Brain microvascular endothelial cell (primary cell): ENCODE measurements at regions not wholly inside any gene's neighbourhood (a gene's known extent, or its start where the extent isn't known, plus 50 kb on each side); places are given as distances from the start of the nearest gene placed in this dataset.
"Not testable (repeated sequence)": the region's sequence is repeated elsewhere in the genome, so short reads cannot be mapped to it uniquely, and the experiment has no call there.

Experiments used
- DNase-seq: peaks from one replicate; pipeline ENCODE4 v3.0.0-alpha.2; 2020
- H3K27ac ChIP-seq: fragments of 250-450 bp; sonication (Bioruptor Pico); 2 replicates; pipeline ENCODE4 v1.5.1; 2020; ENCODE audit warnings: mild to moderate bottlenecking, moderate library complexity
- H3K27me3 ChIP-seq: fragments of 250-450 bp; sonication (Bioruptor Pico); replicated peaks from 2 replicates; pipeline ENCODE4 v1.5.1; 2020; ENCODE audit warnings: mild to moderate bottlenecking
- H3K36me3 ChIP-seq: fragments of 250-450 bp; sonication (Bioruptor Pico); replicated peaks from 2 replicates; pipeline ENCODE4 v1.5.1; 2020; ENCODE audit warnings: mild to moderate bottlenecking
- H3K4me3 ChIP-seq: 2 replicates; pipeline ENCODE4 v1.5.1; 2011; ENCODE audit warnings: low read depth, mild to moderate bottlenecking, control low read depth, low read length, moderate library complexity
- CTCF ChIP-seq: IDR thresholded peaks from 2 replicates; pipeline ENCODE4 v1.5.1; 2011; ENCODE audit warnings: low read depth, mild to moderate bottlenecking, moderate library complexity, low read length, control low read depth, inconsistent platforms; ENCODE audit errors: missing control alignments
- in situ Hi-C: cut with HindIII; loops from 2 replicates; pipeline ENCODE4 v1.10.0; 2017; ENCODE audit warnings: low sequenced_read_pairs, low pct_ligation_motif_present

- no peak for DNase-seq
- H3K4me3 ChIP-seq: no peak overlapping the region
- H3K27me3 ChIP-seq: no peaks in the 10 kb centered on the region
- H3K27ac ChIP-seq: no peak overlapping the region
- no peak for TF ChIP-seq CTCF
- in situ Hi-C loops: no loop called here
- no peaks in the 10 kb centered on the region for H3K36me3 ChIP-seq
Measured at GRCh38 chrX:143378851-143379250, 138.4 kb downstream of the SPANXN3 start.

DNA sequence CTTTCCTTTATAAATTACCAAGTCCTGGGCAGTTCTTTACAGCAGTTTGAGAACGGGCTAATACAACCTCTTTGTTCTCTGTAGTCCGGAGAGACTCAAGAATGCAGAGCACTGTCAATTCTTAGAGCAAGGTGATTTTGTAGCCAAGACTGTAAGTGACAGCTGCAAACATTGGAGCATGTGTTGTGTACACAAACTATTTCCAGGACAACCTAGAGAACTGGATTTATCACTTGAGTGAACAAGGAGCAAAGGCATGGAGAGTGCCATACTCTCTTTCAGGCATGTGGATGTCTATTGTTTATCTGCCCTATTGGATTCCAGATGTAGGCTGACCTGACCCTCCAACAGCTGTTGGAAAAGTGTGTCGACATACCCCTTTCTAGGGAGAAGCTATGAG, 153.9 kb downstream of the SPANXN3 start:
- in situ Hi-C loops: no loop called here
- no peak for TF ChIP-seq CTCF
- no peaks in the 10 kb centered on the region for H3K27me3 ChIP-seq

GRCh38 chrX:143340190-143340589, 177.1 kb downstream of the SPANXN3 start:
- DNase-seq: no peak
- in situ Hi-C loops: no loop called here
- Histone ChIP-seq H3K36me3 (no peaks in the 10 kb centered on the region), H3K27me3 (no peaks in the 10 kb centered on the region), H3K4me3 (no peak overlapping the region), H3K27ac (no peak overlapping the region)
- no peak for TF ChIP-seq CTCF

More for the DNA sequence above, 153.9 kb downstream of the SPANXN3 start:
- Histone ChIP-seq H3K27ac (no peak overlapping the region), H3K36me3 (no peaks in the 10 kb centered on the region), H3K4me3 (no peak overlapping the region)
- no peak for DNase-seq

- no peak overlapping the region for H3K27ac ChIP-seq
- H3K27me3 ChIP-seq: no peaks in the 10 kb centered on the region
- no peaks in the 10 kb centered on the region for H3K36me3 ChIP-seq
- no peak for DNase-seq
- in situ Hi-C loops: no loop called here
- no peak for TF ChIP-seq CTCF
- H3K4me3 ChIP-seq: no peak overlapping the region
Measured at GRCh38 chrX:143336261-143336660, 181.0 kb downstream of the SPANXN3 start.

GRCh38 chrX:143319526-143319925, 197.7 kb downstream of the SPANXN3 start:
- Histone ChIP-seq H3K36me3 (no peaks in the 10 kb centered on the region), H3K27me3 (no peaks in the 10 kb centered on the region), H3K4me3 (no peak overlapping the region), H3K27ac (no peak overlapping the region)
- no peak for DNase-seq
- no peak for TF ChIP-seq CTCF
- in situ Hi-C loops: no loop called here

DNA sequence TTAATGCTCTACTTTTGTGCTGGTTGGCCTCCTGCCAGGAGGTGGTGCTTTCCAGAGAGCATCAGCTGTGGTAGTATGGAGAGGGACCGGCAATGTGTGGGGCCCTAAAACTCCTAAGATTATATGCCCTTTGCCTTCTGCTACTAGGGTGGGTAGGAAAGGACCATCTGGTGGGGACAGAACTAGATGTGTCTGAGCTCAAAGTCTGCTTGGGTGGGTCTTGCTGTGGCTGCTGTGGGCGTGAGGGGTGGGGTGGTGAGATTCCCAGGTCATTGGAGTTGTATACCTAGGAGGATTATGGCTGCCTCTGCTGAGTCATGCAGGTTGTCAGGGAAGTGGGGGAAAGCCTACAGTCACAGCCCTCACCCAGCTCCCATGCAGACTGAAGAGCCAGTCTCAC, 198.4 kb downstream of the SPANXN3 start:
- H3K27ac ChIP-seq, H3K36me3 ChIP-seq, DNase-seq, in situ Hi-C loops, H3K4me3 ChIP-seq, H3K27me3 ChIP-seq: not testable (repeated sequence)
